Right lobe of liver (tissue), 4 donors: ENCODE measurements at regions not wholly inside any gene's neighbourhood (a gene's known extent, or its start where the extent isn't known, plus 50 kb on each side); places are given as distances from the start of the nearest gene placed in this dataset.

Experiments
- POLR2A ChIP-seq: fragments of 450-650 bp; IDR thresholded peaks from one replicate; pipeline ENCODE4 v1.6.1; 2017; ENCODE audit warnings: antibody characterized with exemption, mild to moderate bottlenecking
- TF ChIP-seq, protein P1 (sequence below), 4 donors: fragments of 200-600 bp in 3 of 4; fragments of 450-650 bp in 1 of 4; IDR thresholded peaks; one replicate each; pipeline versions ENCODE4 v1.5.1 to v1.8.0; 2016 to 2022; ENCODE audit warnings: antibody characterized with exemption in 4 of 4, mild to moderate bottlenecking in 2 of 4
- donor health status: DM: no; HTN: no; CAD: no.
- donor health status: DM: no; HTN: no; CAD: no.
- donor health status: DM: no; HTN: yes; CAD: no.

DNA sequence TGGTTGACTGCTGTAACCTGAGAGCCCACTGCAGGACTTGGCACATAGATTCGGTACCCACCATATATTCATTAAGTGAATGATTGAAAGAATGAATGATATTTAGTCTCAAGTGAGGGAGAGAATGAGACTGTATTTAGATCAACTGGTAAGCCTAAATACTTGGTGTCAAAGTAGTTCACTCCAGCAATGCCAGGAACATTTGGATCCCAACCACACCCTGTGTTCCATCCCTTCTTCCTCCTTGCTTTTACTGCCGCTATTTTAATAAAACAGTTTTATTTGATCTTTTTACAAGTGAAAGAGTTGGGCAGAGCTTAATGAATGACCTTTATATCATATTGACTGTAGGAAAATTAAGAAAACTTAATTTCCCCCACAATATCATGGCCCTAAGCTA, 473.6 kb upstream of the CBLB start:
- TF ChIP-seq, protein P1, sequence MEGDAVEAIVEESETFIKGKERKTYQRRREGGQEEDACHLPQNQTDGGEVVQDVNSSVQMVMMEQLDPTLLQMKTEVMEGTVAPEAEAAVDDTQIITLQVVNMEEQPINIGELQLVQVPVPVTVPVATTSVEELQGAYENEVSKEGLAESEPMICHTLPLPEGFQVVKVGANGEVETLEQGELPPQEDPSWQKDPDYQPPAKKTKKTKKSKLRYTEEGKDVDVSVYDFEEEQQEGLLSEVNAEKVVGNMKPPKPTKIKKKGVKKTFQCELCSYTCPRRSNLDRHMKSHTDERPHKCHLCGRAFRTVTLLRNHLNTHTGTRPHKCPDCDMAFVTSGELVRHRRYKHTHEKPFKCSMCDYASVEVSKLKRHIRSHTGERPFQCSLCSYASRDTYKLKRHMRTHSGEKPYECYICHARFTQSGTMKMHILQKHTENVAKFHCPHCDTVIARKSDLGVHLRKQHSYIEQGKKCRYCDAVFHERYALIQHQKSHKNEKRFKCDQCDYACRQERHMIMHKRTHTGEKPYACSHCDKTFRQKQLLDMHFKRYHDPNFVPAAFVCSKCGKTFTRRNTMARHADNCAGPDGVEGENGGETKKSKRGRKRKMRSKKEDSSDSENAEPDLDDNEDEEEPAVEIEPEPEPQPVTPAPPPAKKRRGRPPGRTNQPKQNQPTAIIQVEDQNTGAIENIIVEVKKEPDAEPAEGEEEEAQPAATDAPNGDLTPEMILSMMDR (IDR thresholded peaks at IDR 0.05) = no peak
- no peak for TF ChIP-seq POLR2A
